HL-60 (cell line): ENCODE measurements at regions not wholly inside any gene's neighbourhood (a gene's known extent, or its start where the extent isn't known, plus 50 kb on each side); places are given as distances from the start of the nearest gene placed in this dataset.

Source experiments
- DNase-seq, 2 experiments: peaks; one replicate each; pipeline ENCODE4 v3.0.0-alpha.2; 2010 to 2020; ENCODE audit warnings: low read depth in 1 of 2, low spot score in 1 of 2
- H3K27ac ChIP-seq: fragments of 250-450 bp; sonication (Bioruptor Pico); replicated peaks from 2 replicates; pipeline ENCODE4 v1.5.1; 2020; ENCODE audit warnings: mild to moderate bottlenecking, moderate library complexity
- H3K27me3 ChIP-seq: fragments of 250-450 bp; sonication (Bioruptor Pico); 2 replicates; pipeline ENCODE4 v1.5.1; 2021; ENCODE audit warnings: mild to moderate bottlenecking, moderate library complexity; ENCODE audit not compliant: insufficient read depth, poor library complexity, severe bottlenecking
- H3K4me3 ChIP-seq: replicated peaks from 2 replicates; pipeline ENCODE4 v1.5.1; 2011; ENCODE audit warnings: mild to moderate bottlenecking, control low read depth, low read length; ENCODE audit not compliant: insufficient read depth
- CTCF ChIP-seq: IDR thresholded peaks from one replicate; pipeline ENCODE4 v1.5.1; 2011; ENCODE audit warnings: low read length, control low read depth, inconsistent platforms; ENCODE audit not compliant: insufficient read depth
- GABPA ChIP-seq: IDR thresholded peaks from 2 replicates; pipeline ENCODE4 v1.6.1; 2012; ENCODE audit warnings: low read depth
- POLR2AphosphoS5 ChIP-seq: IDR thresholded peaks from 2 replicates; pipeline ENCODE4 v1.6.1; 2012; ENCODE audit warnings: low read depth
- REST ChIP-seq: IDR thresholded peaks from 2 replicates; pipeline ENCODE4 v1.6.1; 2012; ENCODE audit warnings: low read depth; ENCODE audit not compliant: insufficient replicate concordance
- SPI1 ChIP-seq: IDR thresholded peaks from 2 replicates; pipeline ENCODE4 v1.6.1; 2012; ENCODE audit warnings: low read depth, mild to moderate bottlenecking, borderline replicate concordance

GRCh38 chr7:52053525-52053924 is 736.9 kb upstream of the COBL start:
- H3K27me3 ChIP-seq, result no peaks in the 10 kb centered on the region
- TF ChIP-seq GABPA (no peak), SPI1 (no peak), POLR2AphosphoS5 (no peak), REST (no peak), CTCF (no peak)
- no peak for DNase-seq

GRCh38 chr7:52030722-52031121 is 714.1 kb upstream of the COBL start:
- TF ChIP-seq GABPA, result no peak
- TF ChIP-seq POLR2AphosphoS5, result no peak
- TF ChIP-seq REST, result no peak
- no peak for TF ChIP-seq CTCF
- TF ChIP-seq SPI1, result no peak
- no peaks in the 10 kb centered on the region for H3K27me3 ChIP-seq
- no peak overlapping the region for H3K4me3 ChIP-seq
- no peak for DNase-seq
- no peak overlapping the region for H3K27ac ChIP-seq

More at GRCh38 chr7:52053525-52053924, 736.9 kb upstream of the COBL start:
- Histone ChIP-seq H3K4me3 (no peak overlapping the region), H3K27ac (no peak overlapping the region)

GRCh38 chr7:52026140-52026539 is 709.5 kb upstream of the COBL start:
- Histone ChIP-seq H3K27ac (no peak overlapping the region), H3K27me3 (no peaks in the 10 kb centered on the region), H3K4me3 (no peak overlapping the region)
- TF ChIP-seq REST, result no peak
- TF ChIP-seq SPI1, result no peak
- TF ChIP-seq POLR2AphosphoS5, result no peak
- no peak for DNase-seq

- Histone ChIP-seq H3K27me3 (no peaks in the 10 kb centered on the region), H3K4me3 (no peak overlapping the region), H3K27ac (no peak overlapping the region)
- no peak for TF ChIP-seq SPI1
- no peak for TF ChIP-seq CTCF
- TF ChIP-seq POLR2AphosphoS5, result no peak
- no peak for TF ChIP-seq REST
- no peak for TF ChIP-seq GABPA
- DNase-seq, result no peak
Measured at GRCh38 chr7:52021343-52021742, 704.7 kb upstream of the COBL start.
